ENCODE measurements at regions not wholly inside any gene's neighbourhood (a gene's known extent, or its start where the extent isn't known, plus 50 kb on each side); places are given as distances from the start of the nearest gene placed in this dataset.

GRCh38 chr16:6407596-6407995, 925.0 kb upstream of the RBFOX1 start:
- TF ChIP-seq CTCF (IDR thresholded peaks at IDR 0.05) (no peak), POLR2A (IDR thresholded peaks at IDR 0.05) (no peak)
